ENCODE measurements at regions not wholly inside any gene's neighbourhood (a gene's known extent, or its start where the extent isn't known, plus 50 kb on each side); places are given as distances from the start of the nearest gene placed in this dataset.

- H3K9ac ChIP-seq (ENCODE audit: low read depth, low read length, poor library complexity, severe bottlenecking), result no peak overlapping the region
- H4K20me1 ChIP-seq (ENCODE audit: insufficient read depth, low read length, poor library complexity, severe bottlenecking), result no peaks in the 10 kb centered on the region
- H3K9me2 ChIP-seq (replicated peaks; ENCODE audit: low read depth, low read length), result no peaks in the 10 kb centered on the region
- H3K79me2 ChIP-seq (ENCODE audit: insufficient read depth, low read length), result no peaks in the 10 kb centered on the region
- H2AFZ ChIP-seq (ENCODE audit: low read length), result no peak overlapping the region
- no peak overlapping the region for H3K4me2 ChIP-seq (ENCODE audit: low read depth, low read length, poor library complexity, severe bottlenecking)
- H3K4me3 ChIP-seq (ENCODE audit: low read length, poor library complexity, severe bottlenecking), result no peak overlapping the region
- no peaks in the 10 kb centered on the region for H3F3A ChIP-seq (ENCODE audit: low read depth)
- H3K9me3 ChIP-seq (ENCODE audit: insufficient read depth, low read depth, low read length), result no peaks in the 10 kb centered on the region
- no peak for TF ChIP-seq EZH2phosphoT487 (IDR thresholded peaks at IDR 0.05; ENCODE audit: borderline replicate concordance)
- TF ChIP-seq CTCF (conservative IDR thresholded peaks at IDR 0.05; ENCODE audit: low read length), result no peak
- no peaks in the 10 kb centered on the region for H3K36me3 ChIP-seq (ENCODE audit: insufficient read depth, low read length)
- H3K27me3 ChIP-seq (ENCODE audit: insufficient read depth, low read length, poor library complexity, severe bottlenecking), result no peaks in the 10 kb centered on the region
- no peaks in the 10 kb centered on the region for H3K4me1 ChIP-seq (ENCODE audit: insufficient read depth, low read length, poor library complexity, severe bottlenecking)
These were observed 316.2 kb downstream of the EPHA4 start for GRCh38 chr2:221255862-221256261.

- H3K36me3 ChIP-seq (ENCODE audit: insufficient read depth, low read length), result no peaks in the 10 kb centered on the region
- H2AFZ ChIP-seq (ENCODE audit: low read length), result no peak overlapping the region
- no peaks in the 10 kb centered on the region for H3K4me1 ChIP-seq (ENCODE audit: insufficient read depth, low read length, poor library complexity, severe bottlenecking)
- no peaks in the 10 kb centered on the region for H3K9me2 ChIP-seq (replicated peaks; ENCODE audit: low read depth, low read length)
- H3K4me2 ChIP-seq (ENCODE audit: low read depth, low read length, poor library complexity, severe bottlenecking), result no peak overlapping the region
- no peaks in the 10 kb centered on the region for H3K9me3 ChIP-seq (ENCODE audit: insufficient read depth, low read depth, low read length)
- no peak overlapping the region for H3K4me3 ChIP-seq (ENCODE audit: low read length, poor library complexity, severe bottlenecking)
- H3F3A ChIP-seq (ENCODE audit: low read depth), result no peaks in the 10 kb centered on the region
- TF ChIP-seq CTCF (conservative IDR thresholded peaks at IDR 0.05; ENCODE audit: low read length) (no peak), EZH2phosphoT487 (IDR thresholded peaks at IDR 0.05; ENCODE audit: borderline replicate concordance) (no peak)
- H4K20me1 ChIP-seq (ENCODE audit: insufficient read depth, low read length, poor library complexity, severe bottlenecking), result no peaks in the 10 kb centered on the region
- H3K79me2 ChIP-seq (ENCODE audit: insufficient read depth, low read length), result no peaks in the 10 kb centered on the region
- no peaks in the 10 kb centered on the region for H3K27me3 ChIP-seq (ENCODE audit: insufficient read depth, low read length, poor library complexity, severe bottlenecking)
- H3K9ac ChIP-seq (ENCODE audit: low read depth, low read length, poor library complexity, severe bottlenecking), result no peak overlapping the region
These were observed 313.6 kb downstream of the EPHA4 start for GRCh38 chr2:221258464-221258863.

- Histone ChIP-seq H3K9ac (ENCODE audit: low read depth, low read length, poor library complexity, severe bottlenecking) (no peak overlapping the region), H2AFZ (ENCODE audit: low read length) (no peak overlapping the region)
These were observed 309.5 kb downstream of the EPHA4 start for GRCh38 chr2:221262651-221263050.

More at GRCh38 chr2:221262651-221263050, 309.5 kb downstream of the EPHA4 start:
- Histone ChIP-seq H3K9me3 (ENCODE audit: insufficient read depth, low read depth, low read length) (no peaks in the 10 kb centered on the region), H3K4me1 (ENCODE audit: insufficient read depth, low read length, poor library complexity, severe bottlenecking) (no peaks in the 10 kb centered on the region), H3K4me2 (ENCODE audit: low read depth, low read length, poor library complexity, severe bottlenecking) (no peak overlapping the region), H3K79me2 (ENCODE audit: insufficient read depth, low read length) (no peaks in the 10 kb centered on the region), H4K20me1 (ENCODE audit: insufficient read depth, low read length, poor library complexity, severe bottlenecking) (no peaks in the 10 kb centered on the region), H3K36me3 (ENCODE audit: insufficient read depth, low read length) (no peaks in the 10 kb centered on the region), H3F3A (ENCODE audit: low read depth) (no peaks in the 10 kb centered on the region), H3K4me3 (ENCODE audit: low read length, poor library complexity, severe bottlenecking) (no peak overlapping the region), H3K27me3 (ENCODE audit: insufficient read depth, low read length, poor library complexity, severe bottlenecking) (no peaks in the 10 kb centered on the region), H3K9me2 (replicated peaks; ENCODE audit: low read depth, low read length) (no peaks in the 10 kb centered on the region)
- TF ChIP-seq CTCF (conservative IDR thresholded peaks at IDR 0.05; ENCODE audit: low read length) (no peak), EZH2phosphoT487 (IDR thresholded peaks at IDR 0.05; ENCODE audit: borderline replicate concordance) (no peak)

Measured in Loucy (cell line).